Panc1 (cell line): ENCODE measurements at regions not wholly inside any gene's neighbourhood (a gene's known extent, or its start where the extent isn't known, plus 50 kb on each side); places are given as distances from the start of the nearest gene placed in this dataset.

Experiments used
- CTCF ChIP-seq: fragments of 450-650 bp; IDR thresholded peaks from 2 replicates; pipeline ENCODE4 v1.5.1; 2017; ENCODE audit warnings: mild to moderate bottlenecking
- POLR2AphosphoS5 ChIP-seq: IDR thresholded peaks from 2 replicates; pipeline ENCODE4 v1.6.1; 2012; ENCODE audit warnings: mild to moderate bottlenecking, low read depth, low read length, moderate library complexity
- REST ChIP-seq, 2 experiments: IDR thresholded peaks; 2 replicates each; pipeline ENCODE4 v1.6.1; 2011 to 2012; ENCODE audit warnings: low read depth in 2 of 2, control low read depth in 1 of 2, low read length in 1 of 2, mild to moderate bottlenecking in 1 of 2, moderate library complexity in 1 of 2; ENCODE audit not compliant: insufficient read depth in 1 of 2
- SIN3A ChIP-seq: IDR thresholded peaks from 2 replicates; pipeline ENCODE4 v1.6.1; 2012; ENCODE audit warnings: low read depth, mild to moderate bottlenecking, low read length, moderate library complexity, borderline replicate concordance; ENCODE audit not compliant: insufficient read depth

GRCh38 chr2:107259408-107260195 is 373.6 kb upstream of the ST6GAL2 start:
- no peak for TF ChIP-seq CTCF
- no peak for TF ChIP-seq POLR2AphosphoS5
- no peak for TF ChIP-seq REST (IDR thresholded peaks at IDR 0.05; ENCODE audit: insufficient read depth in 1 of 2, low read depth in 2 of 2, low read length in 1 of 2)
- no peak for TF ChIP-seq SIN3A
